GM18873 (cell line): ENCODE measurements at regions not wholly inside any gene's neighbourhood (a gene's known extent, or its start where the extent isn't known, plus 50 kb on each side); places are given as distances from the start of the nearest gene placed in this dataset.
"Not testable (repeated sequence)": the region's sequence is repeated elsewhere in the genome, so short reads cannot be mapped to it uniquely, and the experiment has no call there.

ENCODE experiments used
- ATAC-seq: cut with Tn5 transposase; IDR thresholded peaks from one replicate; pipeline ENCODE4 v1.9.1; 2021; ENCODE audit warnings: mild to moderate bottlenecking, moderate library complexity, moderate number of reproducible peaks; ENCODE audit not compliant: unreplicated experiment, low FRiP score

GRCh38 chr13:79936368-79937136, 404.4 kb downstream of the SPRY2 start:
- no peak for ATAC-seq

GRCh38 chr13:79935121-79935520, 405.8 kb downstream of the SPRY2 start:
- ATAC-seq: no peak

- no peak for ATAC-seq
These were observed 407.5 kb downstream of the SPRY2 start for GRCh38 chr13:79933389-79933788.

- no peak for ATAC-seq
These were observed 408.4 kb downstream of the SPRY2 start for GRCh38 chr13:79932556-79932955.

- ATAC-seq: not testable (repeated sequence)
These were observed 416.9 kb downstream of the SPRY2 start for GRCh38 chr13:79923973-79924556.

GRCh38 chr13:79919091-79919490, 421.8 kb downstream of the SPRY2 start:
- no peak for ATAC-seq

GRCh38 chr13:79918620-79919019, 422.3 kb downstream of the SPRY2 start:
- ATAC-seq: no peak

- ATAC-seq: no peak
These were observed 423.3 kb downstream of the SPRY2 start for GRCh38 chr13:79917628-79918027.

GRCh38 chr13:79915114-79915811, 425.7 kb downstream of the SPRY2 start:
- no peak for ATAC-seq

- no peak for ATAC-seq
These were observed 427.6 kb downstream of the SPRY2 start for GRCh38 chr13:79913141-79913827.

GRCh38 chr13:79912403-79912802, 428.5 kb downstream of the SPRY2 start:
- no peak for ATAC-seq

- ATAC-seq: no peak
These were observed 429.9 kb downstream of the SPRY2 start for GRCh38 chr13:79910875-79911540.

GRCh38 chr13:79909644-79910043, 428.7 kb downstream of the NDFIP2 start:
- no peak for ATAC-seq

- no peak for ATAC-seq
These were observed 427.4 kb downstream of the NDFIP2 start for GRCh38 chr13:79908381-79908780.

GRCh38 chr13:79907527-79907926, 426.6 kb downstream of the NDFIP2 start:
- no peak for ATAC-seq

- no peak for ATAC-seq
These were observed 425.4 kb downstream of the NDFIP2 start for GRCh38 chr13:79906345-79906744.

- ATAC-seq: no peak
These were observed 424.1 kb downstream of the NDFIP2 start for GRCh38 chr13:79905018-79905417.

- no peak for ATAC-seq
These were observed 423.6 kb downstream of the NDFIP2 start for GRCh38 chr13:79904581-79904980.

- ATAC-seq: no peak
These were observed 420.4 kb downstream of the NDFIP2 start for GRCh38 chr13:79901336-79901735.

- no peak for ATAC-seq
These were observed 419.4 kb downstream of the NDFIP2 start for GRCh38 chr13:79900356-79900755.
